ENCODE measurements at regions not wholly inside any gene's neighbourhood (a gene's known extent, or its start where the extent isn't known, plus 50 kb on each side); places are given as distances from the start of the nearest gene placed in this dataset.
A peak's percentile ranks its signal among the peaks of the same experiment; 100 is the strongest.

GRCh38 chr1:216866714-216867113, 143.5 kb upstream of the ESRRG start:
- DNase-seq (ENCODE audit: extremely low spot score), result no peak
- Histone ChIP-seq H3K4me3 (no peak overlapping the region), H3K27ac (replicated peaks in 1 of 4) (no peak overlapping the region), H3K4me1 (peaks cover 0 to 6% (median 0%) of the 10 kb centered on the region in 4 donors), H3K27me3 (no peaks in the 10 kb centered on the region), H3K36me3 (no peaks in the 10 kb centered on the region), H3K9me3 (no peaks in the 10 kb centered on the region)
- intact Hi-C loops (cut with DNase I), result no loop called here
- TF ChIP-seq, protein P1, sequence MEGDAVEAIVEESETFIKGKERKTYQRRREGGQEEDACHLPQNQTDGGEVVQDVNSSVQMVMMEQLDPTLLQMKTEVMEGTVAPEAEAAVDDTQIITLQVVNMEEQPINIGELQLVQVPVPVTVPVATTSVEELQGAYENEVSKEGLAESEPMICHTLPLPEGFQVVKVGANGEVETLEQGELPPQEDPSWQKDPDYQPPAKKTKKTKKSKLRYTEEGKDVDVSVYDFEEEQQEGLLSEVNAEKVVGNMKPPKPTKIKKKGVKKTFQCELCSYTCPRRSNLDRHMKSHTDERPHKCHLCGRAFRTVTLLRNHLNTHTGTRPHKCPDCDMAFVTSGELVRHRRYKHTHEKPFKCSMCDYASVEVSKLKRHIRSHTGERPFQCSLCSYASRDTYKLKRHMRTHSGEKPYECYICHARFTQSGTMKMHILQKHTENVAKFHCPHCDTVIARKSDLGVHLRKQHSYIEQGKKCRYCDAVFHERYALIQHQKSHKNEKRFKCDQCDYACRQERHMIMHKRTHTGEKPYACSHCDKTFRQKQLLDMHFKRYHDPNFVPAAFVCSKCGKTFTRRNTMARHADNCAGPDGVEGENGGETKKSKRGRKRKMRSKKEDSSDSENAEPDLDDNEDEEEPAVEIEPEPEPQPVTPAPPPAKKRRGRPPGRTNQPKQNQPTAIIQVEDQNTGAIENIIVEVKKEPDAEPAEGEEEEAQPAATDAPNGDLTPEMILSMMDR (IDR thresholded peaks at IDR 0.05), result no peak
- TF ChIP-seq POLR2A (IDR thresholded peaks at IDR 0.05; ENCODE audit: low read depth) (no peak), POLR2AphosphoS5 (IDR thresholded peaks at IDR 0.05) (no peak), EP300 (IDR thresholded peaks at IDR 0.05) (no peak)
- WGBS, result 73% methylated on average over 2 of the region's 2 CpGs

DNA sequence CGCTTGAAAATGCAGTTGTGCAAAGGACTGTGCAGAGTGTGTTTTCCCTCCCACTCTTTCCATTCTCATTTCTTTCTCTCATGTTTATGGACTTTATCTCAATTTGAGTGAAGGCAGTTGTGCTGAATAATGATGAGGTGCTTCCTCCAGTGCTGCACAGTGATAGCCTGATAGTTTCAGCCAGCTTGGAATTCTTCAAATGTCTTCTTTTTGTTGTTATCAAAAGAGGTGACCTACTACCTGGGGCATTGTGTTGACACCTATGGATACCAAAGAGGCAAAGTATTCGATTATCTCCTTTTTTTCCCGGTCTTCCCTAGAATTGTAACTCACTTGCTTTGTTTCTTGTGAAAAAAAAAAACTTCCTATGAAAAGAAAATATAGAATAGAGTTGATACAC, 132.6 kb upstream of the ESRRG start:
- no peak for TF ChIP-seq EP300 (IDR thresholded peaks at IDR 0.05)
- no peak for TF ChIP-seq POLR2AphosphoS5 (IDR thresholded peaks at IDR 0.05)
- TF ChIP-seq, protein P1 (IDR thresholded peaks at IDR 0.05), result no peak
- TF ChIP-seq POLR2A (IDR thresholded peaks at IDR 0.05; ENCODE audit: low read depth), result no peak
- Histone ChIP-seq H3K27ac (replicated peaks in 1 of 4) (peak overlapping the region in 3 of 4 donors; percentile 42 to 65 (median 46)), H3K36me3 (no peaks in the 10 kb centered on the region), H3K9me3 (no peaks in the 10 kb centered on the region), H3K4me1 (peaks cover 0 to 37% (median 31%) of the 10 kb centered on the region in 4 donors), H3K27me3 (no peaks in the 10 kb centered on the region), H3K4me3 (no peak overlapping the region)
- DNase-seq (ENCODE audit: extremely low spot score), result no peak
- intact Hi-C loops (cut with DNase I), result no loop called here
- WGBS, result 89% methylated on average over 3 of the region's 3 CpGs

DNA sequence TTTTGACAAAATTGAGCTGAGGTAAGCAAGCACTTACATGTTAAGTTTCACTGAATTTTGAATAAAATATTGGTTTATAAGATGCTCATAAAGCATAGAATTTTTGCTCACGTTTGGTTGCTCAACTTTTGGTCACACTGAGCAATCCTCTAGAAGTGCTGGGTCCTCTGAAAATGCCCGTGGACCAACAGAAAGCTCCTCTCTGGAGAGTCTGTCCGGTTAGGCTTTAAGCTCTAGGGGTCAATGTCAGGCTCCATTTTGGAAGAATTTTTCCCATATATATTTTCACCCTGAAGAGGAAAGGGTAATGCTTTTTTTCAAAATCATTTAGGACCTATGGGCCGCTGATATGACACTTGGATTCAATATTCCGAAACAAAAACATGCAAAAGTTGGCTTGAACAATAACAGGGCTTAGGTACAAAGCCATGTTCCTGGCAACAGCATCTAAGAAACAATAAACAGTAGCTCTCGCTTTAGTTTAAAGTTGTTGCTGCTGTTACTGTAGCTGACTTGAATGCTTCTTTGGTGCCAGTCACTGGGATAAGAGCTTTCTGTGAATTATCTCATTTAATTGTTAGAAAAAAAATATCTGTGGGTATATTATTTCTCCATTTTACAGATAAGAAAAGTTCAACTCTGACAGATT, 131.7 kb upstream of the ESRRG start:
- Histone ChIP-seq H3K27ac (replicated peaks in 1 of 4) (peak overlapping the region; percentile 38 to 65 (median 44)), H3K27me3 (no peaks in the 10 kb centered on the region), H3K9me3 (no peaks in the 10 kb centered on the region), H3K4me3 (peak overlapping the region in 2 of 4 donors; percentile 16), H3K4me1 (peaks cover 0 to 34% (median 31%) of the 10 kb centered on the region in 4 donors), H3K36me3 (no peaks in the 10 kb centered on the region)
- intact Hi-C loops (cut with DNase I), result no loop called here
- TF ChIP-seq POLR2AphosphoS5 (IDR thresholded peaks at IDR 0.05) (no peak), POLR2A (IDR thresholded peaks at IDR 0.05; ENCODE audit: low read depth) (no peak), EP300 (IDR thresholded peaks at IDR 0.05) (no peak)
- 43% methylated on average over 6 of the region's 6 CpGs for WGBS
- no peak for DNase-seq (ENCODE audit: extremely low spot score)

DNA sequence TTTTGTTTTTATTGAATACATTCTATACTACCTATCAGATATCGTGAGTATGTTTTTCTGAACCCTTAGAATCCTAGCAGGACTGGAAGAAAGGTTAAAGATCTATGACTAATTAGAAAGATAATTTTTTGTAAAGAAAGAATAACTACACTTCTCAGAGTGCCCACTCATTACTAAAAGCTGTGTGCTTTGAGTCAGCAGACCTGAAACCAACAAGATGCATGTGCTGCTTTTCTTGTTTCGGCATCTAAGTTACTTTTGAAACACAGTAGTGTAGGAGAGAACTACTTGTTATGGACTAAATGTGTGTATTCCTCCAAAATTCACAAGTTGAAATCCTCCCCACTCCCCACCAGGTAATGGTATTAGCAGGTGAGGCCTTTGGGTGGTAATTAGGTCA, 127.8 kb upstream of the ESRRG start:
- peaks cover 0 to 27% (median 20%) of the 10 kb centered on the region in 4 donors for H3K4me1 ChIP-seq
- WGBS, result 95% methylated on average over 2 of the region's 2 CpGs
- no peaks in the 10 kb centered on the region for H3K27me3 ChIP-seq
- intact Hi-C loops (cut with DNase I), result no loop called here
- H3K9me3 ChIP-seq, result no peaks in the 10 kb centered on the region
- TF ChIP-seq EP300 (IDR thresholded peaks at IDR 0.05) (no peak), POLR2A (IDR thresholded peaks at IDR 0.05; ENCODE audit: low read depth) (no peak), POLR2AphosphoS5 (IDR thresholded peaks at IDR 0.05) (no peak)
- TF ChIP-seq, protein P1 (IDR thresholded peaks at IDR 0.05), result no peak
- no peak for DNase-seq (ENCODE audit: extremely low spot score)
- H3K27ac ChIP-seq (replicated peaks in 1 of 4), result no peak overlapping the region
- H3K36me3 ChIP-seq, result no peaks in the 10 kb centered on the region
- no peak overlapping the region for H3K4me3 ChIP-seq

DNA sequence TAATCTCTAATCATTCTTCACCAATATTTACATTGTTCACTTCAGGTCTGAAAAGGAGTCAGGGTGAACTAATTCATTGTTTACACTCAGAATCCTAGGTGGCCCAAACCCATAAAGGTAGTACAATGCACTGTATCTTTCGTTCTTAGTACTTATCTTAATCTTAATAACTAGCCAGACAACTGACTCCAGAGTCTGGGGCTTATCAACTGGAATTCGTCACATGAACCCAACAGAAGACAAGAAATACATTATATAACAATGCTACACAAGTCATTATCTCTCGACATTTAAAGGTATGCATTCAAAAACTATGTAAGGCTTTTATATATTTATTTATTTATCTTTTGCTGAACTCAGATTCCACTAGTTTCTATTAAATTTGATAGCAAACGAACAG, 125.9 kb upstream of the ESRRG start:
- DNase-seq (ENCODE audit: extremely low spot score), result no peak
- H3K4me3 ChIP-seq, result no peak overlapping the region
- no peaks in the 10 kb centered on the region for H3K27me3 ChIP-seq
- H3K9me3 ChIP-seq, result no peaks in the 10 kb centered on the region
- H3K27ac ChIP-seq (replicated peaks in 1 of 4), result no peak overlapping the region
- intact Hi-C loops (cut with DNase I), result no loop called here
- H3K36me3 ChIP-seq, result no peaks in the 10 kb centered on the region
- TF ChIP-seq POLR2AphosphoS5 (IDR thresholded peaks at IDR 0.05), result no peak
- TF ChIP-seq EP300 (IDR thresholded peaks at IDR 0.05), result no peak
- TF ChIP-seq, protein P1 (IDR thresholded peaks at IDR 0.05), result no peak
- no peak for TF ChIP-seq POLR2A (IDR thresholded peaks at IDR 0.05; ENCODE audit: low read depth)
- H3K4me1 ChIP-seq, result peaks cover 0 to 10% (median 4%) of the 10 kb centered on the region in 4 donors
- WGBS, result 84% methylated on average over 4 of the region's 4 CpGs
